DMS53 treated with DMSO at 0.1 percent for 48 hours (cell line): ENCODE measurements at regions not wholly inside any gene's neighbourhood (a gene's known extent, or its start where the extent isn't known, plus 50 kb on each side); places are given as distances from the start of the nearest gene placed in this dataset.
"Not testable (repeated sequence)": the region's sequence is repeated elsewhere in the genome, so short reads cannot be mapped to it uniquely, and the experiment has no call there.

ENCODE experiments used
- DNase-seq: peaks from one replicate; lab custom pipeline; 2025; ENCODE audit not compliant: unreplicated experiment; lab: John Stamatoyannopoulos, UW

DNA sequence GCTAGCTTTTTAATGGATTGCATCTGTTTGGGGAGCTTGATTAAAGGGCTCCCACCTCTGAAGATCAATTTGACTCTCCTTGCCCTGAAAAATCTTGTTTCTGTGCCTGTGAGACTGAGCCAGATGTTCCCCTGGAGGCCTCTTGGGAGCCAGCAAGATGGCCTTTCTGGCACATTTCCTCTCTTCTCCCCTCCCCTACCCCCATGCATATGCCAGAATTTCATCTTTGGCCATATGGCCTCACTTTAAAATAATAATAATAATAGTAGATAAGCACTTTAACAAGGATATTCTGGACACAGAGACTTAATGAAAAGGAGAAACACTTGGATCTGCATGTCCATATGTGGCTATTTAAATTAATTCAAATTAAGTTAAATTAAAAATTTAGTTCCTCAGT lies 144.1 kb upstream of the CES5A start:
- DNase-seq: no peak

DNA sequence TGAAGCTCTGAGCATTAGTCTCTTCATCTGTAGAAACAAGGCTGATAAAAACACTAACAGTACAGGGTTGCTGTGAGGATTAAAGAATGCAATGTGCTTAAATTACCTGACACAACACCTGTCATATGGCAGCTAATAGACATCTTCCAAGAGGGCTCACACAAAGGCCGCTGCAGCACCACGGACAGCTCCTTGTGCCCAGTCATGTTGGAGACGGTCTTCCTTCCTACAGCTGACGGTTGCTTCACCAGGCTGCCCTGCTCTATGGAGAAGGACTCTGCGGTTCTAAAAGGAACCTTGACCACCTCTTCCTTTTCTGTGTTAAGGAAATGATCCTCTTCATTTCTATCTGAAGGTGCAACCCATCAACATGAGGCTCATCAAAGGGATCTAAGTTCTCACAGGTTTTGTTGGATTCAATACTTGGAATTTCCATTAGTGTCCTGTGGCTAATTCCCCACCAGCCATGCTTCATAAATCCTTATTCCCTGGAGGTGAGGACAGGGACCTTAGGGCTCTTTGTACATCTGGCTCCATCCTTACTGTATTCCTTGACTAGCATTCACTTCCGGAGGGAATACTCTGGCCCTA lies 138.9 kb upstream of the CES5A start:
- no peak for DNase-seq

DNA sequence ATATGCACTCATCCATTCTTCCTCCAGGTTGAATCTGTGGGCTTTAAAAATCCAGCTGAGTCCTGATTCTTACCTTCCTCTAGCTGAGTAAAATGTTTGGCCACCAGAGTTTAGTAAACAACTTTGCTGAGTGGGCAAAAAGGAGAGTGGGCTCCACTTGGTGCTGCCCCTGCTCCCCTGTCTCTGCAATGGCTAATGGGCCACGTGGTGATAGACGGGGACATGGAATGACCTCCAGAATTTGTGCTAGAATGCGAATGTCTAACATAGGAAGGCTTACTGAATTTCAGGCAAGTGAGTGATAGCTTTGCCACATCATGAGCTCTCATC lies 137.3 kb upstream of the CES5A start:
- DNase-seq: no peak

DNA sequence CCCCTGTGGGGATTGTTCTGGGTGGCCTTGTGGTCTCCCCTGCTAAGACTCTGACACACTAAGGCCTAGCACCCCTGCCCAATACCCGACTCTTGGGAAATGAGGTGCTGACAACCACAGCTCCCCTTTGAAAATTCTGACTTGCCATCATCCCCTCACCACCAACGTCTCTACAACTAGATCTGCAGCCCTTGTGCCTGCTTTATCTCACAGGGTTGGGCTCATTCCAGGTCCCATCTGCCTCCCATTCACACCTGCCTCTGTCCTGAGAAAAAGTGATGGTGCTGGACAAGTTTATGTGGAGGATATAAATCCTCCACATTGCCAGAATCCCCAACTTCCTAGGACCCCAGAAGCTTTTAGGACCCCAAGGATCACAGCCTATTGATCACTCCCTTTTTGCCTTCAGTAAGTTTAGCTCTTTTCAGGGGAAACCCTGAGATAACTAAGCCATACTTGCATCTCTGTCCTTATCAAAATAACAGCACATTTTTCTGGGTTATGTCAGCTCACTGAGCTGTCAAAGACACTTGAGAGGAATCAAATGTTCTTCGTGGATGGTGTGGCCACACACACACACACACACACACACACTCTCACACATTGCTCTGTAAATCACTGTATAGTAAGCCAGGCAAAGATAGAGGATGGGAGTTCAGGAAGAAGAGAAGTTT lies 136.8 kb upstream of the CES5A start:
- DNase-seq: no peak

DNA sequence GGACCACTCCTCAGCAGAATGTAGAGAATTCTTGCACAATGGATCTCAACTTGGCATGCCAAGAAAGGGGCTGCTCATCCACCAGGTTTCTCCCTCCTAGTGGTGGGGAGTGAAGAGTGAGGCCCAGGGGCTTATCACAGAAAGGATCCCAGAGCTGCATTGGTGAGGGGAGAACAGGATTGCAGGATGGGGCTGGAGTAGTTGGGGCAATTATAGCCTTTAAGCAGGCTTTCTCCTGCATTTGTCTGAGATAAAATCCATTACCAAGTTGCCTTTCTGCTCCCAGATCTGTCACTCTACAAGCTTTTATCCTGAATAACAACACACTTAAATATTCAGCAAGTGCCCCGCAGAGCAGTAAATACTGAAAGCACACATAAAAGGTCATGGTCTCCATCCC lies 130.8 kb upstream of the CES5A start:
- DNase-seq: no peak

DNA sequence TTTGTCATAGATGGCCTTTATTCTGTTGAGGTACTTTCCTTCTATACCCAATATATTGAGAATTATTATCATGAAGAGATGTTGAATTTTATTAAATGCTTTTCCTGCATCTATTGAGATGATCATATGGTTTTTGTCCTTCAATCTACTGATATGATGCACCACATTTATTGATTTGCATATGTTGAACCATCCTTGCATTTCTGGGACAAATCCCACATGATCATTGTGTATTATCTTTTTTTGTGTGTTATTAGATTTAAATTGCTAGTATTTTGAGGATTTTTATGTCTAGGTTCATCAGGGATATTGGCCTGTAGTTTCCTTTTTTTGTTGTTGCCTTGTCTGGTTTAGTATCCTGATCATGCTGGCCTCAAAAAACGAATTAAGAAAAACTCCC lies 124.5 kb upstream of the CES5A start:
- DNase-seq: no peak

DNA sequence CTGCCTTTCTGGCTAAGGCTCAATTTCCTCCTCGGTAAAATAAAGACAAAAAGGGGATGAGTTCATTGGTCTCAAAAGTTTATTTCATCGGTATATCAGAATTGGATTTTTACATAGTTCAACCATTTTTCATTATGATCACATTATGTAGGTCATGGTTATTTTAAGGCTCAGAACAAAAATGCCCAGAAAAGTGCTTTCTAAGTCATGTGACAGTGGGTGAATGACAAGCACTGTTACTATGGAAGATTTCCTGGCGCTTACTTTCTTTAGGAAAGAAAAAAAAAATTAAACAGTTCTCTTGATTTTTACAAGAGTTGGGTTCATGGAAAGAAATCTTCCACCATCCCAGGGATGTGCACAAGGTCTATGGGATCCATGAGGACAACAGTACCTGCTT lies 117.9 kb upstream of the CES5A start:
- DNase-seq: no peak

DNA sequence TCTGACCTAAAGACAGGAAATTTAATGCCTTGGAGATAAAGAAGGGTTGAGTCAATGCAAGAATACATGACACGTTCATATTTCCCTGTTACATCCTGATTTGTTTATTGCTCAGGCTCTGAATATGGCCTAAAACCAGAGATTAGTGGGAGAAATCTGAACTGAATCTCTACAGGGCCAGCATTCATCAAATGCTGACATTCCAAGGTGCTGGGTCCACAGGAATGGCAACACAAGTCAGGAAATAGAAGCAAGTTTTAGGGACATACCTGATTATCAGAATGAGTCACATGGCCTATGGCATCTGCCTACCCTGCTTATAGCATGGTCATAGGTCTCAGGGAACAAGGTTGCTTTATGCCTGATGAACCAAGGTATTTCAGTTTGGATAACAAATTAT lies 117.4 kb upstream of the CES5A start:
- DNase-seq: no peak

DNA sequence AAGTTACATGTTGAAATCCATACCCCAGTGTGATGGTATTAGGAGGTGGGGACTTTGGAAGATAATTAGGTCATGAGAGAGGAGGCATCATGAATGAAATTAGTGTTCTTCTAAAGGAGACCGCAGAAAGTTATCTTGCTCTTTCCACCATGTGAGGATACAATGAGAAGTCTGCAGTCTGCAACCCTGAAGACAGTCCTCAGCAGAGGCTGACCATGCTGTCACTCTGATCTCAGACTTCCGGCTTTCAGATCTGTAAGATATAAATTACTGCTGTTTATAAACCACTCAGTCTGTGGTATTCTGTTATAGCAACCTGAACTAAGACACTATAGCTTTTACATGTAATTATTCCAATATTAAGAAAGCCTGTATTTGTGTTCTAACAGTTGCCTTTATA lies 116.7 kb upstream of the CES5A start:
- DNase-seq: no peak

DNA sequence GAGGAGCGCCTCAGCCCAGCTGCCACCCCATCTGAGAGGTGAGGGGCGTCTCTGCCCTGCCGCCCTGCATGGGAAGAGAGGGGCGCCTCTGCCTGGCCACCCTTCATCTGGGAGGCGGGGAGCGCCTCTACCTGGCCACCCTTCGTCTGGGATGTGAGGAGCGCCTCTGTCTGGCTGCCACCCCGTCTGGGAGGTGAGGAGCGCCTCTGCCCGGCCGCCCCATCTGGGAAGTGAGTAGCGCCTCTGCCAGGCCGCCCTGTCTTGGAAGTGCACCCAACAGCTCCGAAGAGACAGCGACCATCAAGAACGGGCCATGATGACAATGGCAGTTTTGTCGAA lies 114.4 kb upstream of the CES5A start:
- DNase-seq: no peak

DNA sequence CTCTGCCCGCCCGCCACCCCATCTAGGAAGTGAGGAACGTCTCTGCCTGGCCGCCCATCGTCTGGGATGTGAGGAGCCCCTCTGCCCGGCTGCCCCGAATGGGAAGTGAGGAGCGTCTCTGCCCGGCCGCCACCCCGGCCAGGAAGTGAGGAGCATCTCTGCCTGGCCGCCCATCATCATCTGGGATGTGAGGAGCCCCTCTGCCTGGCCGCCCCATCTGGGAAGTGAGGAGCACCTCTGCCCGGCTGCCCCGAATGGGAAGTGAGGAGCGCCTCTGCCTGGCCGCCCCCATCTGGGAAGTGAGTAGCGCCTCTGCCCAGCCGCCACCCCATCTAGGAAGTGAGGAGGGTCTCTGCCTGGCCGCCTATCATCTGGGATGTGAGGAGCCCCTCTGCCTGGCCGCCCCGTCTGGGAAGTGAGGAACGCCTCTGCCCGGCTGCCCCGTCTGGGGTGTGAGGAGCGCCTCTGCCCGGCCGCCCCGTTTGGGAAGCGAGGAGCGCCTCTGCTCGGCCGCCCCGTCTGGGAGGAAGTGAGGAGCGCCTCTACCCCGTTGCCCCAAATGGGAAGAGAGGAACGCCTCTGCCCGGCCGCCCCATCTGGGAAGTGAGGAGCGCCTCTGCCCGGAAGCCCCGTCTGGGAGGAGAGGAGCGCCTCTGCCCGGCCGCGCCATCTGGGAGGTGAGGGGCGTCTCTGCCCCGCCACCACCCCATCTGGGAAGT lies 113.8 kb upstream of the CES5A start:
- DNase-seq: not testable (repeated sequence)

DNA sequence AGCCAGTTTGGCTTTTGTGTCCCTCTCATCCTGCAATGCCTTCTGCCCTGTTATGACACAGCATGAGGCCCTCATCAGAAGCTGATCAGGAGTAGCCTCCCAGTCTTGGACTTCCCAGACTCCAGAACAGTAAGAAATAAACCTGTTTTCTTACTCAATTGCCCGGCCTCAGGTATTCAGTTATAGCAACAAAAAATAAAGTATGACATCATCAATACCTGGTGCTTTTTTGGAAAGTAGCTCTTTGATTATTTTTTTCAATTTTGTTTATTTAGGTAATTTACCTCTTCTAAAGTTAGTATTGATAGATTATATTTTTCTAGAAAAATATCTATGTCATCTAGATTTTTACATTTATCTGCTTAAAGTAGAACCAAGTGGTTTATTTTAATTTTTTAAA lies 112.8 kb upstream of the CES5A start:
- DNase-seq: no peak

DNA sequence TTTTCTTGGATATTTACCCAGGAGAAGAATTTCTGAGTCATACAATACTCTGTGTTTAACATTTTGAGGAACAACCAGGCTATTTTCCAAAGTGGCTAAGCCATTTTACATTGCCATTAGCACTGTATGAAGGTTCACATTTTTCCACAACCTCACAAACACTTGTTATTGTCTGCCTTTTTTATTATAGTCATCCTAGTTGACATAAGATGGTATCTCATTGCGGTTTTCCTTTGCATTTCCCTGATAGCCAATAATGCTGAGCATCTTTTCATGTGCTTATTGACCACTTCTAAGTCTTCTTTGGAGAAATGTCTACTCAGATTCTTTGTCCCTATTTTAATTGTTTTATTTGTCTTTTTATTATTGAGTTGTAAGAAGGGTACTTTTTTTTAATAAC lies 107.4 kb upstream of the CES5A start:
- no peak for DNase-seq

DNA sequence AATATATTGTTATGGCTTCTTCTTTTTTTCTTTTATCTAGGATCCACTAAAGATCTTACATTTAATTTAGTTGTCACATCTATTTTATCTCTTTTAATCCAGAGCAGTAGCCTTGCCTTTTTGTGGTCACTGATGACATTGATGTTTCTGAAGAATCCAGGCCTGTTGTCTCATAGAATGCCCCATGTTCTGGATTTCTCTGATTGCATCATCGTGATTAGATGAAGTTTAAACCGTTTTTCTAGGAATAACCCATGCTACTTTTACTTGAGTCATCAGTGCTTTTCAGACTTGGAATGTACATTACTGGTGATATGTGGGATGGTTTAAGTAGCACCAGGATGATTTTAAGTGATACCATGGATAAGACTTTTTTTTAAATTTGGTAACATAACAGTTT lies 106.4 kb upstream of the CES5A start:
- no peak for DNase-seq

DNA sequence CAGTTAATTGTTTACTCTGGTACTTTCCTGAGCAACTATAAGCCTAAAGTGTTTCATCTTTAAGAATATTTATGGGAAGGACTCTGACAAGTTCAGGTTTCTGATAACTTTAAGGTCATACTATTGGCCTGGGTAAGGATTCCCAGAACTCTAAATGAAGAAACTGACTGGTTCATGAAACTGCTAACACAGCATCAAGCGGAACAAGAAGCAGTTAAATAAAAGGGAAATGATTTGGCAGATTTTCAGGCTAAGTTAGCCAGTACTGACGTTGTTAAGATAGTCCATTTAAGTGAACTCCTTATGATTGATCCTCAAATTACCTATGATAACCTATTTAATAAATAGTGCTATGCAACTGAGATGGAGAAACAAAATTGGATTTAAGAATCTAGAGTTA lies 101.6 kb upstream of the CES5A start:
- DNase-seq: no peak

DNA sequence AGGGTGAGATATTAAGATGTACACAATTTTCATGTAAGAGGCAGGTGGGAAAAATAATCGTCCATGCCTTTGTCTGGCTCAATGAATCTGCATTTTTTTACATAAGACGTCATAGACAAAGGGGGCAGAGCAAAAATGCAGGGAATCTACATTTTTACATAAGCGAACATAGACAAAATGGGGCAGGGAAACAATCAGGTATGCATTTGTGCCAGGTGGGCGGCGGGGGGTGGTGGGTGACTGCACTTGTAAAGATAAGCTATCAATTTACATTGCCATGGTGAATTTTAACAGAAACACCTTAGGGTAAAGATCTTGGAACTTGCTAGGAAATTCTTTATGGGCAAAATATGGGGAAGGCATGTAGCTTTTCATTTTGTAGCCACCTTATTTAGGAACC lies 96.3 kb upstream of the CES5A start:
- DNase-seq: no peak

DNA sequence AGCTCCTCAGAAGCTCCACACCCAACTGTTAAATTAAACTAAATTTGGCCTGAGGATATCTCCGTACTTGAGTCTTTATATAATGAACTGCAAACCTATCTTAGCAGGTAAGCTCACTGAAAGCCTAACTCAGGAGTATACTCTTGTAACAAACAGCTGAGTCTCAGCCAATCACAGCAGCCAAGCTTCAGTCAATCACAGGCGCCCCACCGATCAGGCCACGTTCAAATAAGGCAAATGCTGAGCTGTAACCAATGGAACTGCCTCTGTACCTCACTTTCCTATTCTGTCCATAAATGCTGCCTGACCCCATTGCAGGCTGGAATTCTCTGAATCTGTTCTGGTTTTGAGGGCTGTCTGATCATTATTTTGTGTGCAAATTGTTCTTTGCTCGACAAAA lies 93.0 kb upstream of the CES5A start:
- DNase-seq: no peak

DNA sequence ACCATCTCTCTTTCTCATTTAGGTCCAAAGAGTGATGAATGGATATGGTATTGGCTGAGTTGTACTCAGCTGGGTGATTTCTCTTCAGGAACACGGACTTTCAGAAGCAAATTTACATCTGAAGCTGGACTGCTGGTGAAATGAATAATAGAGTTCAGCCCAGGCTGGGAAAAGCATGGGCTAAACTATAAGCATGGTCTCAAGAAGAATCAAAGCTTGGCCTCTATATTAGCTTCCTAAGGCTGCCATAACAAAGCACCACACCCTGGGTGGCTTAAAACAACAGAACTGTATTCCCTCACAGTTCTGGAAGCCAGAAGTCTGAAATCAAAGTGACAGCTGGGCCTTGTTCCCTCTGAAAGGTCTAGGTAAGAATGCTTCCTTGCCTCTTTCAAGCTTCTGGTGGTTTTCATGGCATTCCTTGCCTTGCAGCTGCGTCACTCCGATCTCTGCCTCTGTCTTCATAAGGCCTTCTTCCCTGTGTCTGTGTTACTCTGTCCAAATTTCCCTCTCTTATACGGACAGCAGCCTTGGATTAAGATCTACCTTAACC lies 89.8 kb upstream of the CES5A start:
- no peak for DNase-seq

DNA sequence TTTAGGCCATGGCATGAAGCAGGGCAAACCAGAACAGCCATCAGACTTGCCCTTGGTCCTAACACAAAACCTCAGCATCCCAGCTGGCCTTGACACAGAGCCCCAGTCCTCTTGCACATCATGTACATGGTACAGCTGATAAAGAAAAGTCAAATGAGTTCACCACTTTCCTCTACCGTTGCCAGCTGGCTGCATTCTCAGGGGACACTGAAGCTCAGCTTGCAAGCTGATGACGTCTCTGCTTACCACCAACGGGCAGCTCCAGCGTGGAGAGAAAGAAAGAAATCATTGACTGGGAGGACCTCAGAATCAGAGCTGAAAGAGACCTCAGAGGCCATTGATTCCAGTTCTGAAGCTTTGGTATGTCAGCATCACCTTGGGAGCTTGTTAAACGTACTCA lies 80.7 kb upstream of the CES5A start:
- no peak for DNase-seq

DNA sequence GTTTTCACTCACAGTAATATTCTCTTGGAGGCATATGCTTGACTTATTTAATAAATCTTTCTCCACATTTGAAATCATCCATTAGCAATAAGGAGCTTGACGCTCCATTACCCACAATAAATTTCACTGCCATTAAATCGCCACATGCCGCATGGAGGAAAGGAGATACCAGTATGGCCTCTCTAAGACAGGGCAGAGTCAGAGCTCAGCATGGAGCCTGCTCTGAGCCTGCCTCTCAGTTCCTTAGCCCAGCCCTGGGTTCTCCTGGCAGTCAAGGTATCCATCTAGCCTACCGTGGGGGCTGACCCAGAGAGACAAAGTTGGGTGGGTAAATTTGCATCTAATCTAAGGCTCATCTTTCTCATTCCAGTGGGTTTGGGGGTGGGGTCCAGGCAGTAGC lies 80.3 kb upstream of the CES5A start:
- DNase-seq: no peak

DNA sequence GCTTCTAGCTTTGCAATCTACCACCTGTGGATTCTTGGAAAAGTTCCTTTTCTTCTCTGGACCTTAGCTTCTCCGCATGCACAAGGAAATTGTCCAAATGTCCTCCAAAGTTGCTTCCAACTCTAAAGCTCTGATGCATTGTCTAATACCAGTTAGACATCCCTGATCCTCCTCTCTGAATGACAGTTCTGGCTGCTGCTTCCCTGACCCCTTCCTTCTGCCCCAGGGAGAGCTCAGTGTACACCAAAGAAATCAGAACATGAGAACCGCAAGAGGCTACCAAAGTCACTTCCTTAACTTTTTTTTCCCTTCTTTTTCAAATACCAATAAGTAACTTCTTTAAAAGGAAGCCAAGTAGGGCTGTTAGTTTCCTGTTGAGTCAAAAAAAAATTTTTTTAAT lies 79.7 kb upstream of the CES5A start:
- DNase-seq: no peak

DNA sequence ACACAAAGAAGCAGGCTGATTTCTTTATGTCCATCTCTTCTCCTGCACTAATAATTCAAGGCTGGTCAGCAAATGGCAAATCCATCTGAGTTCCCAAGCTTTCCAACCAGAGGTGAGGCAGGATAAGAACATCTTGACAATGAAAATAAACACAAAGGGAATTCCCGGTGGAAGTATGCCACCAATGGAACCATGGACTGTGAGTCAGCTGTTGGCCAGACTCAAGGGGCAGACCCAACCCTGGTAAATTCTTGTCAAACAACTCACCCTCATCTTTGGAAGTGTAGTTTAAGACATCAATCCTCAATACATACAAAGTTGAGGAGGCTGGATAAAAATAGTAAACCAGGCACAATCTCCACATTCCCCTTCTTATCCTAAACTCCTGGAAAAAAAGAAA lies 74.3 kb upstream of the CES5A start:
- no peak for DNase-seq

DNA sequence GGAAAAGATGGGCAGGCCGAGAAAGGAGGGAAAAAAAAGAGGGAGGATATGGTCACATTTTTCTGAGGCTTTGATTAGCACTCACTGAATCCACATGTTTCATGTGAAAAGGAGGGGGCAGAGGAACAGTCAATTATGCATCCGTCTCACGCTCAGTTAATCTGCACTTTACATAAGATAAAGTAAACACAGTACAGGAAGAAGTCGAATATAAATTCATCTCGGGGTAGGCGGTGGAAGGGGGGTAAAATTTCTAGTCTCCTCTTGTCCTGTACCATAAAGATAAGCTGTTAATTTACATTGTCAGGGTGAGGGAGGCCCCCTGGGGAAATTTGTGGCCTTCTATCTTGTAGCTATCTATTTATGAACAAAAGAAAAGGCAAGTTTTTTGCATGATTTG lies 73.1 kb upstream of the CES5A start:
- peak; percentile 3 for DNase-seq
